ENCODE measurements at regions not wholly inside any gene's neighbourhood (a gene's known extent, or its start where the extent isn't known, plus 50 kb on each side); places are given as distances from the start of the nearest gene placed in this dataset.

DNA sequence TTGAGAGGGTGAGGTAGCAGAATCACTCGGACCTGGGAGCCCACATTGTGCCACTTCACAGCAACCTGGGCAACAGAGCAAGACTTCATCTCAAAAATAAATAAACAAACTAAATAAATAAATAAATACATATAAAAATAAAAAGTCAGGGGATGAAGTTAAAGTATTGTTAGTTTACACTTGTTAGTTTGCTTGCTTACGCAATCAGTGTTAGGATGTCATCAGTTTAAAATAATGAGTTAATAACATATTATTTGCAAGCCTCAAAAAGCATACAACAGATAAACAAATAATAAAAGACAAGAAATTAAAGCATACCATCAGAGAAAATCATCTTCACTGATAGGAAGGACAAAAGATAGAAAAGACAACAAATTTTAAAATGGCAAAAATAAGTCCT is 891.1 kb upstream of the PCDH7 start:
- TF ChIP-seq CTCF (IDR thresholded peaks at IDR 0.05): no peak
- no peak for TF ChIP-seq POLR2A (IDR thresholded peaks at IDR 0.05)

Data from vagina (tissue), 2 donors.